HG03108 (cell line): ENCODE measurements at regions not wholly inside any gene's neighbourhood (a gene's known extent, or its start where the extent isn't known, plus 50 kb on each side); places are given as distances from the start of the nearest gene placed in this dataset.

Experiments
- ATAC-seq: cut with Tn5 transposase; IDR thresholded peaks from one replicate; pipeline ENCODE4 v1.9.1; 2021; ENCODE audit warnings: moderate library complexity; ENCODE audit not compliant: unreplicated experiment

- no peak for ATAC-seq
Measured at GRCh38 chr9:108311745-108312144, 544.0 kb downstream of the ACTL7B start.

GRCh38 chr9:108310202-108310601 is 545.6 kb downstream of the ACTL7B start:
- ATAC-seq = no peak

- no peak for ATAC-seq
Measured at GRCh38 chr9:108300306-108301287, 555.2 kb downstream of the ACTL7B start.

- ATAC-seq = no peak
Measured at GRCh38 chr9:108297073-108297472, 558.7 kb downstream of the ACTL7B start.

GRCh38 chr9:108296056-108296455 is 559.7 kb downstream of the ACTL7B start:
- no peak for ATAC-seq

GRCh38 chr9:108291586-108291932 is 564.2 kb downstream of the ACTL7B start:
- no peak for ATAC-seq

GRCh38 chr9:108290839-108291585 is 564.8 kb downstream of the ACTL7B start:
- ATAC-seq = no peak

GRCh38 chr9:108286638-108287206 is 569.1 kb downstream of the ACTL7B start:
- ATAC-seq = no peak

GRCh38 chr9:108283696-108284095 is 572.1 kb downstream of the ACTL7B start:
- ATAC-seq = no peak

GRCh38 chr9:108282872-108283271 is 572.9 kb downstream of the ACTL7B start:
- no peak for ATAC-seq

- no peak for ATAC-seq
Measured at GRCh38 chr9:108281696-108282095, 574.1 kb downstream of the ACTL7B start.

- ATAC-seq = no peak
Measured at GRCh38 chr9:108278341-108278740, 577.4 kb downstream of the ACTL7B start.

GRCh38 chr9:108277216-108277615 is 578.6 kb downstream of the ACTL7B start:
- no peak for ATAC-seq

GRCh38 chr9:108275906-108276305 is 579.9 kb downstream of the ACTL7B start:
- ATAC-seq = no peak

- no peak for ATAC-seq
Measured at GRCh38 chr9:108274971-108275370, 580.8 kb downstream of the ACTL7B start.

- no peak for ATAC-seq
Measured at GRCh38 chr9:108273988-108274387, 581.8 kb downstream of the ACTL7B start.

GRCh38 chr9:108272349-108272899 is 583.4 kb downstream of the ACTL7B start:
- ATAC-seq = no peak

- ATAC-seq = no peak
Measured at GRCh38 chr9:108271646-108272348, 584.0 kb downstream of the ACTL7B start.

GRCh38 chr9:108271236-108271635 is 584.5 kb downstream of the ACTL7B start:
- ATAC-seq = no peak

GRCh38 chr9:108270561-108270960 is 585.2 kb downstream of the ACTL7B start:
- no peak for ATAC-seq

- no peak for ATAC-seq
Measured at GRCh38 chr9:108270051-108270450, 585.7 kb downstream of the ACTL7B start.
